ENCODE measurements at regions not wholly inside any gene's neighbourhood (a gene's known extent, or its start where the extent isn't known, plus 50 kb on each side); places are given as distances from the start of the nearest gene placed in this dataset.
"Not testable (repeated sequence)": the region's sequence is repeated elsewhere in the genome, so short reads cannot be mapped to it uniquely, and the experiment has no call there.

DNA sequence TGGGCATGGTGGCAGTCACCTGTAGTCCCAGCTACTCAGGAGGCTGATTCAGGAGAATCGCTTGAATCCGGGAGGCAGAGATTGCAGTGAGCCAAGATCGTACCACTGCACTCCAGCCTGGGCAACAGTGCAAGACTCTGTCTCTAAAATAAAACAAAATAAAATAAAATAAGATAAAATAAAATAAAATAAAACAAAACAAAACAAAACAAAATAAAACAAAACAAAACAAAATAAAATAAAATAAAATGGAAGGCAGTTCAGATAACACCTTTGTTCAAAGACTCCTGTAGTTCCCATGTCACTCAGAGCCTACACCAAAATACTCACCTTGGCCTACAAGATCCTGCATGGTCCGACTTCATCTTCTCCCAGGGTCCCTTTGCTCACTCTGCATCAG lies 61.3 kb downstream of the SYF2 start:
- DNase-seq (ENCODE audit: low spot score) = not testable (repeated sequence)

DNA sequence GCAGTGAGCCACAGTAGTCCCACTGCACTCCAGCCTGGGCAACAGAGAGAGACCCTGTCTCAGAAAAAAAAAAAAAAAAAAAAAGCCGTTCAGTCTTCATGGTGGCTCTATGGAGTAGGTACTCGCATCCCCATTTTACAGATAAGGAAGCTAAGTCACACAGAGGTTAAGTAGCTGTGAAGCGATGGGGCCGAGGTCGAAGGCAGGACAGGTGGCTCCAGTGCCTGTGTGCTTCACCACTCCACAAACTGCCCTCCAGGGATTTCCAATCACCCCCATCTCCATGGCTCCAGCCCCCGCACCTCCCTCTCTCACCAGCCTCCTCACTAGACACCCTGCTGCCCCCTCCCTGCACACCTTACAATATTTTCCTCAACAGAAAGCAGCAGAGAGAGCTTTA lies 61.9 kb downstream of the SYF2 start:
- no peak for DNase-seq (ENCODE audit: low spot score)

DNA sequence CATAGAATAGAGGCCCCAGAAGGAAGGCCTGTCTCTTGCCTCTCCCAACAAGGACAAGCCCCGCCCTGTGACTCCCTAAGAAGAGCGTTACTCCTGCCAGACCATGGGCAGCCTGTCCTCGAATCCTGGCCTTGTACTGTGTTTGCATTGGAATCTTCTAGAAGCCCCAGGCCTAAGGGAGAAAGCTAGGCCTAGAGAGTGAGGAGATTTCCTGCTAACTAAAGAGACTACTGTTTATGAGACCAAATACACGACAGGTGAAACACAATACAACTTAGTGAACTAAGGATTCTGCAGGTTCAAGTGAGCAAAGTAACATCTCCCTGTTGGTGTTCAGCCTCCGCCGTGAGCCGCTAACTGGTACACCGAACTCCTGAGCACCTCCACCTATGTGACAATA lies 62.7 kb downstream of the SYF2 start:
- no peak for DNase-seq (ENCODE audit: low spot score)

DNA sequence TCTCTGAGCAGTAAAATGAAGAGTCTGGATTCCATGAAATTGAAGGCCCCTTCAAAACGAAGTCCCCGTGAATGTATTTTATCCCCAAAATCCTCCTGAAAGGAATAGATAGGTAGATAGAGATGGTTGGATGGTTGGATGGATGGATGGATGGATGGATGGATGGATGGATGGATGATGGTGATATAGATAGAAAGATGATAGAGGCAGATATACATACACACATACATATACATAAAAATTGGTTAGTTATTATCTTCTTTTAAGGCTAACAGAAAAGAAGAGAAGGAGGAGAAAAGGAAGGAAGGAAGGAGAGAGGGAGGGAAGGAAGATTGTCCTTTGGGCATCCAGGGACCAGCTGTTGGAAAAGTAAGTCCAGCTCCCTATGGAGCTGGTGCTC lies 63.1 kb downstream of the SYF2 start:
- no peak for DNase-seq (ENCODE audit: low spot score)

DNA sequence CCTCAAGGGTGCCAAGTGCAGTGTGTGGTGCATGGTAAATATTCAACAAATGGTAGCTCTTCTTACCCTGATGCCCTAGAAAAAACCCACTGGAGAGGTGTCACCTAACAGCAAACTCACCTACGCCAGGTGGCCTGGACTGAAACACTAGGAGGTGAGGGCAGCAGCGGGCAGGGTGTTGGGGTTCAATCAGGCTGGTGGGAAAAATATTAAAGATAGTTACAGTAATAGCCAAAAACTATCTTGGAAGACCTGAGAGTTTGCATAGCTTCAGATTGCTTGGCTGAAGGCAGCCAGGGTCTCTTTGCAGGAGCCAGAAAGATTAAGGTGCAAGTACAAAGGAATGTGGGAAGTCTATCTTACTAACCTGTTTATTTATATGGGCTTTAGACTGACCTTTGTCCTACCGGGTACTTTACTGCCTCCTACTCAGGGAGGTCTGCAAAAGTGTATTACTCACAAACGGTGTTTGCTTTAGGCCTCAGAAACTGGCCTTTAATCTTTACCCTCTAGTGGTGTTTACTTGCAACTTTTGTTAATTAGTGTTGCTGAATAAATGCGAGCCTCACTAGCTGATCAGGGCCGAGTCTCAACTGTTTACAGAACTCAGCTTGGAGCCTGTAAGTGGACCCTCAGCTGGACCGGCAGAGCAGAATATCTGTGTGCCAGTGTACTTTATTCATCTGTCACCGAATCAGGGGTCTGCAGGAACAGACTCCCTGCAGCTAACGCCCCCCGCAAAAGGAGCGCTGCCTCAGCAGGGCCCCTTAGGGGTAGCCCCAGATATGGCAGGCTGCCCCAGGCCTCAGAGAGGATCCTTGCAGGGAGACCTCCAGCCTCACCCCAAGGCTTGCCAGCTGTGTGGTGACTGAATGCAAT lies 63.9 kb downstream of the SYF2 start:
- no peak for DNase-seq (ENCODE audit: low spot score)

DNA sequence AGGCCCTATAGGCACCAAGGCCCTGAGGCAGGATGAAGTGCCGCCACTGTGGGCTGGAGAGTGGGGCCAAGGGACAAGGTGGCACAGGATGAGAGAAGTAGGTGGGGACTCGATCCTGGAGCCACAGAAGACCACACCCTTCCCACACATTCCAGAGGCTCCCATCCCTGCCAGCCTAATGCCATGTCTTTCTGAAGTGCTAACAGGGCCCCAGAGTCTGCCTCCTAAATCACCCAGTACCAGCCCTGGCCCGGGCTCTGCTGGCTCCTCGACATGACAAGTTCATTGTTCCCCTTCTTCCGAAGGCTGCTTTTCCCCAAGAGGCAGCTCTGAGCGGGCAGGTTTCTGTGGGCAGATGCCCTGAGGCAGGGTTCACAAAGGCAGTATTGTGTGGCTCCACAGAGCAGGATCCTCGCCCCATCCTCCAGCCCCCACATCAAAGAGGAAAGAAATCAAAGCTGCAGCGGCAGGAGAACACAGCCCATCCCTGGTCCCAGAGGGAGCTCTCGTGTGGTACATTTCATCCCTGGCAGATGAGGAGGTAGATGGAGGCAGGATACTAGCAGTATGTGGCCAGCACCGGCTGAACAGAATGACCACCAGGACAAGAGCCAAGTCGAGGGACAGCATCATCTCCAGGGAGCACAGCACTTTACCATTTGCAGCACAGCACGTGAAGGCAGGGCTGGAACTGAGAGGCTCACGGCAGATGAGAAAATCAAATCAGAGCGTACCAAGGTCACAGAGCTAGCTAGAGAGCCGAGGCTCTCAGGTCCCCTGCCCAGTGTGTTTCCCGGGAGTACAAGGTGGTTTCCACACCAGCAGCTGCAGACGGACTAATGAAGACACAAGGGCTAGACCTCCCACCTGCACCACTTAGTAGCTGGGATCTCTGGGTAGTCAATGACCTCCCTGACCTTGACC lies 64.8 kb downstream of the SYF2 start:
- no peak for DNase-seq (ENCODE audit: low spot score)

DNA sequence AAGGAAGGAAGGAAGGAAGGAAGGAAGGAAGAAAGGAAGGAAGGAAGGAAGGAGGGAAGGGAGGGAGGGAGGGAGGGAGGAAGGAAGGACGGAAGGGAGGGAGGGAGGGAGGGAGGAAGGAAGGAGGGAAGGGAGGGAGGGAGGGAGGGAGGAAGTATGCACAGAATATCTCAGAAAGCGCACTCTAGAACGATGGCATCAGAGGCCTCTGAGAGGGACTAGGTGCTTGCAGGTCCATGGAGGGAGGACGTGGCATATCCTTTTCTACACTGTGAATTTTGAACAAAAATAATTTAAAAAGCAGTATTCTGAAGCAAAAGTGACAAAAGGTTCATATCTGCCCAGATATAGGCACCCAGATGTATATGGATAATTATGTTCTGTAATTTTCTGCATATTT lies 65.5 kb downstream of the SYF2 start:
- no peak for DNase-seq (ENCODE audit: low spot score)

DNA sequence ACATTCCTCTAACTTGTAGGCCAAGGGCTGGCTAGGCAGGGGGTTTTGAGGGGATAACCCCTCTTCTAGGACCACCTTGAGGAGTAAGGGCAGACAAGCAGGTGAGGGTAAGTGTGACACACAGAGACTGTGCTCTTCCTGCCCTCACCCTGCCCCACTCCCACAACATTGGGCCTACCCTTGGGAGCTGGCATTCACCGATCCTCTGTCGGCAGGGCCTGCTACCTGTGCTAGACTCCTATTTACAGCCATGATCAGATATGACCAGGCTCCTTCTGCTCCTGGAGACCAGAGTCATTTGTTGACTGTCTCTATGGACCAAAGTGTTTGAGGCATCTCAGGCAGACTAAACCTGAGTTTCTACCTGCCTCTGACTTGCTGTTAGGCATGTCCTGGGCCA lies 68.3 kb downstream of the SYF2 start:
- DNase-seq (ENCODE audit: low spot score) = no peak

DNA sequence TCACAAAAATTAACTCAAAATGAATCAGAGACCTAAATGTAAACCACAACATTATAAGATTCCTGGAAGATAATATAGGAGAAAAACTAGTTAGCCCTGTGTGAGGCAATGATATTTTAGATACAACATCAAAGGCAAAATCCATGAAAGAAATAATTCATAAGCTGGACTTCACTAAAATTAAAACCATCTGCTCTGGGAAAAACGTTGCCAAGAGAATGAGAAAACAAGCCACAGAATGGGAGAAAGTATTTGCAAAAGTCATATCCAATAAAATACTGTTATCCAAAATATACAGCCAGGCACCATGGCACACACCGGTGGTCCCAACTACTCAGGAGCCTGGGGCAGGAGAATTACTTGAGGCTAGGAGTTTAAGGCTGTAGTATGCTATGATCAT lies 70.3 kb downstream of the SYF2 start:
- no peak for DNase-seq (ENCODE audit: low spot score)

DNA sequence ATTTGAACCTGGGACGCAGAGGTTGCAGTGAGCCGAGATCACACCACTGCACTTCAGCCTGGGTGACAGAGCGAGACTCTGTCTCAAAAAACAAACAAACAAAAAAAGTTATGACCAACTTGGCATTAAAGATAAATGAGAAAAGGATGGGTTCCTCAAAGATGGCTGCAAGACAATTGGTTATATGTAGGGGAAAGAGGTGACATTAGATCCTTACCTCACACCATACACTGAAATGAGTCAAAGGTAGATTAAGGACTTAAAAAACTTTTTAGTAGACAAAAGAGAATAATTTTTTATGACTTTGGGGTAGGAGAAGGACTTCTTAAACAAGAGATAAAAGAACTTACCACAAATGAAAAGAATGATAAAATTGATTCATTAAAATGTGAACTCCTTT lies 74.5 kb downstream of the SYF2 start:
- no peak for DNase-seq (ENCODE audit: low spot score)

DNA sequence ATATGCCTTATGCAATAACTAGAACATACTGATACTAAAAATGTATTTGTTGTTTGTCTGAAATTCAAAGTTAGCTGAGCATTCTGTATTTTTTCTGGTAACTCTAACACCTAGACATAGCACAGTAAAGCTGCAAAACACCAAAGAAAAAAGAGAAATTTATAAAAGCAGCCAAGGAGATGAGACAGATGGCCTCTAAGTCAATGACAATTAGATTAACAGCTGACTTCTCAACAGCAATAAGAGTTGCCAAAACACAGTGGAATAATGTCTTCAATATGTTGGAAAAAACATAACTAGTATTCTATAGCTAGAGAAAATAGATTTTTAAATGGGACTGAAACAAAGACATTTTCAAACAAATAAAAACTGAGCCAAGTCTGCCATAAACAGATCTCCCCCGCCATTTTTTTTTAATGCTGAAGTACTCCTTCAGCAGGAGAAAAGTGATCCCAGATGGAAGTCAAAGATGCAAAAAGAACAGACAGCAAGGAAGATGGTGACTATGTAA lies 81.3 kb downstream of the SYF2 start:
- no peak for DNase-seq (ENCODE audit: low spot score)

DNA sequence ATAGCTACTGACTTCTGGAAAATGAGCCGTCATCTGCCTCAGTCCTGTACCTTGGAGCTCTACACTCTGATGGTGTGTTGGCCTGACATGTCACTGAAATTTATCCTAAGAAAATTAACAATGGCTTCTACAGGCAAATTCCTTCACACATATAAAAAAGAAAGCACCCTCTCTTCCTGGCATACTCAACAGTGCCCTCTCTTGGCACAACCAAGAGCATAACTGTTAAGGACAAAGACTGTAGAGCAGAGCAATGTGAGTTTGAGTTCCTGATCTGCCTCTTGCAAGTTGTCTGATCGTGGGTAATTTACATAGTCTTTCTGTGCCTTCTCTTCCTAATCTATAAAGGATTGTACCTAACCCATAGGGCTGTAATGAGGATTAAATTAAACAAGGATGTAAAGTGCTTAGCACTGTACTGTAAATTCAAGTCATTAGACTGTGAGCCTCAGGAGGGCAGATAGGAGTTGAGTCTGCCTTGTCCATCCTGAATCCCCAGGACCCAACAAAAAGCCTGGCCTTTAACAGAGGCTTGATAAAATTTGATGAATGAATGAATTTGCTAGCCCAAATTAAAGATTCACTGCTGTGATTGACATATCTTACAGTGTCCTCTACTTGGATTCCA lies 83.5 kb downstream of the SYF2 start:
- DNase-seq (ENCODE audit: low spot score) = peak; percentile 59

DNA sequence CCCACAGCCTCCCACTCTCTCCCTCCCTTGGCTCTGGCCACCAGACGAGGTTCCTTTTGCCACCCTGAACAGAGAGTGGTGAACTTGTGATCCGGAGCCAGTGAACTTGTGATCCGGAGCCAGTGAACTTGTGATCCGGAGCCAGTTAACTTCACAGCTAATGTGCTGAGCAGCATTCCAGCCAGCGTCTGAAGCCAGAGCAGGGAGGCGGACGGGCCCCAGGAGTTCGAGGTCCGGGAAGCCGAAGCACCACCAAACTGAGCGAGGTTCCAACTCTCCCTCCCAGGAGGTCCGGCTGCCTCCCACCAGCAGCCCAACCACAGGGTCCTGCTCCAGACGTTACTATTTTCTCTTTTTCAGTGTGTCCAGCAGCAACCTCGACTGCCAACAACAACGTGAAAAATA lies 85.8 kb downstream of the SYF2 start:
- DNase-seq (ENCODE audit: low spot score) = no peak

DNA sequence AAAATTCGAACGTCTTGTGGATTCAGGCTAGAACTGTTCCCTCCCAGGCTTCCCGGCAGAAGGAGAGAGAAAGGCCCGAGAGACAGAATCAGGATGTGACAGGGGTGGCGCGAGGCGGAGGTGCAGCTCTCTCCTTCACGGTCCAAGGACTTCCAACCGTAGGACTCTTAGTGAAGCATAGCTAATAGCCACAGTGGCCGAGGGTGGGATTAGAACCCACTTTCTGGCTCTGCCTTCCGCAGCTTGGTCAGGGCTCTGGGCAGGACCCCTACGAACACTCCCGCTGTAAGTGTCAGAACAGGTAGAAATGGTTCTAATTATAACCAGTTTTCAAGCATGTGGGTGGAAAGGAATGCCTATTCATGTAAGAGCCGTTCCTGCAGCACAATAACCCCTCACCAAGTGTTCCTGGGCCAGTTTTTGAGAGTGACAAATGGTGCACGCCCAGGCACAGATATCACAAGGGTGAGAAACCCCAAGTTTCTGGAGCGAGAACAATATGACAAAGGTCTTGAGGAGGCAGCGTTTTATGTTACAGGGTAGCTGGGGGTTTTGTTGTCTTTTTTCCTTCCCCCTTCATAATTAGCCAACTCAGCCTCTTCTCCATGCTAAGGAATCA lies 86.4 kb downstream of the SYF2 start:
- DNase-seq (ENCODE audit: low spot score) = no peak

DNA sequence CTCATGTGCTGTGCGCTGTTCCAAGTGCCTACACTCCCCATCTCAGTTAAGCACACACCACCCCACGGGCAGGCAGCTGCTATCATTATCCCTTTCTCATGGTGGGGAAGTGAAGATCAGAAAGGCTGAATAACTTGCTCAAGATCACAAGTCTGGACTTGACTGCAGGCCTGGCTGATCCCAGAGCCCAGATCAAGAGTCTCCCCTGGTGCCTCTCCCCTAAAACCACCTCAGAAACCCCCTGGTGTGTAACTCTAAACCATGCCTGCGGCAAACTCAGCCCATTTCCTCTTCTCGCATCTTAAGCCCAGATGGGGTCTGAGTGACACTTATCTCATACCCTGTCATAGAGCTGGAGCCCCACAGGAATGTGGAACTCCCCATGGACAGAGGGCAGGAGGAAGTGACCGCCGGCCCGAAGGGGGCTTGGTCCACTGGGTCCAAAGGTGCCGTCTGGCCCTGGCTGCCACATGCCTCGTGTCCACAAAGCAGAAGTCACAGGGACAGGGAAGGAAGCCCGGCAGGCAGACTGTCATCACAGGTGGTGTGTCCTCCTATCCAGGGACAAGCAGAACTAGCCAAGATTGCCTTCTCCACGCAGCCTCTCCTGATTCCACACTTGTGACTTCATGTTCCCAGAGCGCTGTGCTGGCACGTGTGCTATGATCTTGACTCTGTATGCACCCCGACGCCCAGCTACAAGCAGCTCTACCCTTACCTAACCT lies 92.1 kb downstream of the SYF2 start:
- DNase-seq (ENCODE audit: low spot score) = no peak

DNA sequence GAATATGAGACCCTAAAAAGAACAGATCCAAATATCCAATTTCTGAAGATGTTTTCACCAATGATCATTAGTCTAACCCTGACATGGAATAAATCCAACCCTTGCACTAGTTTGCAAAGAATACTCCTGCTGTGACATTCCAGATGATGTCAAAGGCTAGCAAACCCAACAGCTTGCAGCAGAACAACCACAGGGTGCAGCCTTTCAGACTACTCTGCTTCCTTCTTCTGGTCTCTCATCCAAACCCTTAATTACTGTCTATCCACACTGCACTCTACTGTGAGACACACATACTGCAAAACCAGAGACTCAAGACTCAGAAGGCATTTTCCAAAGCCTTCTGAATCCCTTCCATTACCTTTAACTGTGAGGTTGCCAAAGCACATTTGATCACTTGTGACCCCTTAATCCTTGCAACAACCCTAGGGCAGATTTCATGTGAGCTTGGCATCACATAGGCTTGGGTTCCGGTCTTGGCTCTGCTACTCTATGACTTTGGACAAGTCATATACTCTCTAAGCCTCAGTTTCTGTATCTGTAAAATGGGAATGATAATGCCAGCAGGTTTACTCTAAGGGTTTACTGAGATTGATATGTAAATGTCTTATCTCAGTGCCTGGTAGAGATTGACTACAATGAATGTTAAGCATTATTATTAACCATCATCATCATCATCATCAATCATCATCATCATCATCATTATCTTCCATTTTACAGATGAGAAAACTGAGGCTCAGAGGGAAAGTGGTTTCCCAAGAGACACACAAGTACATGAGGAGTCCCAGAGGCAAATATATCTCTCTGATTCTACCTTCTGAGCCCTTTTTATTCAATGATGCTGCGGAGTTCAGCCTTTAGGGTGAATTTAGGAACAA lies 94.5 kb downstream of the SYF2 start:
- no peak for DNase-seq (ENCODE audit: low spot score)

DNA sequence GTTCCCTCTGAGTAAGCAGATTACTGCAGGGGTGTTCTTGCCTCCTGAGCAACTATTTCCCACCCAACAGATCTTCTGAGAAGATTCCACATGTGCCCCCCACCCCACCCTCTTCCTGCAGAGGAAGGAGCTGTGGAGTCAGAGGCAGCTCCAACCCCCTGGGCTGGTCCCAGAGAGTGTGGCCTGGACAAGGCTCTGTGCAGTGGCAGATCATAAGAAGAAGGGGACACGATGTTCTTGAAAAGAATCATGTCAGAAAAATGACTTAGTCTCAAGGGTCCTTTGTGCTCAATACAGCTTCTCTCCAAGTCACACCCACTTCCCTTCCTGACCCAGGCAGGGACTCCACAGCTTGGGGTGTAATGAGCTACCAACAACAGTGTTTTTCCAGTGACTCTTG lies 95.2 kb downstream of the SYF2 start:
- no peak for DNase-seq (ENCODE audit: low spot score)

DNA sequence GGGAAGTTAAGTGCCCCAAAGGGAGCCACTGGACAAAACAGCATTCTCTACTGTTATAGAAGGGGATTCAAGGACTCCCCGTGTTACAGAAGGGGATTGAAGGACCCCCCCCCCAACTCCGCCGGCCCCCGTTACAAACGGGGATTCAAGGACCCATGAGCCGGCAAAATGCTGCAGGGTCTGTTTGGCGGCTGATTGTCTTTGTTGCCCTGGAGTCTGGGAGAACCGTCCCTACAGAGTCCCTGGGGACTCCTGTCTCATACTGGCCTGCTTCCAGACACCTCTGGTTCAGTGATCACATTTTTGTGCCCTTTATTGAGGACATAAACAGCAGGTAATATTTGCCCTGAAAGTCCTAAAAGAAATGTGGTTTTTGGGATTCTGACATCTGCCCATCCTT lies 96.4 kb downstream of the SYF2 start:
- no peak for DNase-seq (ENCODE audit: low spot score)

DNA sequence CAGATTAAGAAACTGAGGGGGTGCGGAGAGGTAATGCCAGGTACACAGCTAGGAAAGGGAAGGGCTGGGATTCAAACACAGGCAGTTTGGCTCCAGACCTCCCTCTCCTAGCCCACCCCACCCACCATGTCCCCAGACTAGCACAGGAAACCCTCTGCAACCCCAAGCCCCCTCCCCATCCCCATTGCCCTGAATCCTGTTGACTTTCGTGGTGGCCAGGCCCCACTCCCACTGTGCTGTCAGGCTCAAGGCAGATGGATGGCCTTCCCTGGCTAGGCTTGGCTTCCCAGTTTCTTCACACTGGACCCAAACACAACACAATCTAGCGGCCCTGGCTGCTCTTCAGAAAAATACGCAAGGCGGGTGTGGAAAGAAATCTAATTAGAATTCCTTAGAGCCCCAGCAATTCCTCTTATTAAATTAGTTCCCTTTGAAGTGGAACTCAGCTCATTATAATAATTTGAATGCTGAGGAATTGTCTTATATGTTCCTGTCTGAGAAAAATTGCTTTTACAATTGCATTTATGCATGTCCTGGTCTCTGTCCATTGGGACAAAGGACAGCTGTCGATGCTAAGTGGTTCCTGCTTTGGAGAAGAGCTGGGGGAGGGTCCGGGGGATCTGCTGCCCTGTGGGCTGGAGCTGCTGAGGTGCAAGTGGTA lies 97.4 kb downstream of the SYF2 start:
- DNase-seq (ENCODE audit: low spot score) = no peak

DNA sequence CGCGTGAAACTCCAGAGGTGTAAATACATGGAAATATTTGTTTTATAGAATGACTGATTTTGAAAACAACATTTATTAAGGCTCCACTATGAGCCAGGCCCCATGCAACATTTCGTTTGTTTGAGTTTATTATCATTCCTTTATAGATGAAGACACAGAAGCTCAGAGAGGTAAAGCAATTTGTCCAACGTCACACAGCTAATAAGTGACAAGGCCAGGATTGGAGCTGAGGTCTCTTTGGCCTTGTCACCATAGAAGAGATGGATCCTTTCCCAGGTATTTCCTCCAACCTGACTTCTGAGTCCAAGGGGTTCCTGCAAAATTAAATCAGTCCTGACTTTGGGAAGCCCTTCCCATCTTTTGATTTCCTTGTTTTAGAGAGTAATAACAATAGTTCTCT lies 98.0 kb downstream of the SYF2 start:
- DNase-seq (ENCODE audit: low spot score) = no peak

Measured in CD4-positive, alpha-beta T cell treated with Interleukin-2 at 100 ng/mL for 4 hours (primary cell).